Breast epithelium (tissue), 4 donors: ENCODE measurements at regions not wholly inside any gene's neighbourhood (a gene's known extent, or its start where the extent isn't known, plus 50 kb on each side); places are given as distances from the start of the nearest gene placed in this dataset.

Experiments
- DNase-seq, 2 donors: peaks; one replicate each; pipeline ENCODE4 v3.0.0-alpha.2; 2019; ENCODE audit warnings: low spot score in 2 of 2
- H3K27ac ChIP-seq, 2 donors: fragments of 200-600 bp; sonication (generic) in 1 of 2; one replicate each; pipeline ENCODE4 v1.5.1; 2016 to 2019; ENCODE audit warnings: mild to moderate bottlenecking in 1 of 2
- H3K27me3 ChIP-seq, 2 donors: fragments of 200-600 bp; sonication (generic) in 1 of 2; one replicate each; pipeline versions ENCODE4 v1.5.1 to v1.6.0; 2017 to 2019; ENCODE audit warnings: control low read depth in 1 of 2, mild to moderate bottlenecking in 1 of 2
- H3K36me3 ChIP-seq: fragments of 200-600 bp; one replicate; pipeline ENCODE4 v1.5.1; 2019
- H3K4me1 ChIP-seq, 2 donors: fragments of 200-600 bp; sonication (generic); one replicate each; pipeline ENCODE4 v1.5.1; 2016 to 2019; ENCODE audit warnings: control low read depth in 1 of 2
- H3K4me3 ChIP-seq, 3 donors: fragments of 200-600 bp; sonication (generic); 1 replicate in 2 of 3; 2 replicates in 1 of 3; pipeline ENCODE4 v1.5.1; 2016 to 2019; ENCODE audit warnings: mild to moderate bottlenecking in 3 of 3, moderate library complexity in 2 of 3
- H3K9me3 ChIP-seq, 2 donors: fragments of 200-600 bp; sonication (generic) in 1 of 2; one replicate each; pipeline ENCODE4 v1.5.1; 2016 to 2019; ENCODE audit warnings: control low read depth in 1 of 2
- POLR2A ChIP-seq: fragments of 450-650 bp; IDR thresholded peaks from one replicate; pipeline ENCODE4 v1.6.1; 2016; ENCODE audit warnings: antibody characterized with exemption, mild to moderate bottlenecking, moderate library complexity
- POLR2AphosphoS5 ChIP-seq, 3 donors: sonication (generic); formaldehyde crosslinking; IDR thresholded peaks; one replicate each; pipeline ENCODE4 v1.6.1; 2017; ENCODE audit warnings: antibody characterized with exemption in 3 of 3
- intact Hi-C: fragments of 100-400 bp; cut with DNase I; formaldehyde crosslinking; loops from one replicate; pipeline ENCODE4 v1.15.1; 2023; ENCODE audit warnings: low total_unique reads
- TF ChIP-seq, protein P1 (sequence below), 3 donors: fragments of 450-650 bp; IDR thresholded peaks; one replicate each; pipeline ENCODE4 v1.5.1; 2016 to 2017; ENCODE audit warnings: antibody characterized with exemption in 3 of 3, mild to moderate bottlenecking in 3 of 3, moderate library complexity in 3 of 3

DNA sequence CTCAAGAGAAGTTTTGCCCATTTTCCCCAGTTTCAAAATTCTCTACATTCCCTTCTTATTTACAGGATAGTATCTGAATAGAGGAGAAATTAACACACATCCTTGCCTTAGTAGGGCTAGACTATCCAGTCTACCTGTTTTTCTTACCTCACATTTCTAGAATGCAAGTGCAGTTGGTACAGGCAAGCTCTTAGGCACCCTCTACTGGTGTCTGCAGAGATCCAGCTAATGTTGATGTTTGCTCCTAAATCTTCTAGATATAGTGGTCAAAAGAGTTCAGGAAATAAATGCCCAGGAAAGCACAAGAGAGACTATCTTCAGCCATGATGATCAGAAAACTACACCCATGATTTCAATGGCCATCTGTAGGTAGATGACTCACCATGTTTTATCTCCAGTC, 205.3 kb downstream of the HTR7 start:
- no peak overlapping the region for H3K27ac ChIP-seq

DNA sequence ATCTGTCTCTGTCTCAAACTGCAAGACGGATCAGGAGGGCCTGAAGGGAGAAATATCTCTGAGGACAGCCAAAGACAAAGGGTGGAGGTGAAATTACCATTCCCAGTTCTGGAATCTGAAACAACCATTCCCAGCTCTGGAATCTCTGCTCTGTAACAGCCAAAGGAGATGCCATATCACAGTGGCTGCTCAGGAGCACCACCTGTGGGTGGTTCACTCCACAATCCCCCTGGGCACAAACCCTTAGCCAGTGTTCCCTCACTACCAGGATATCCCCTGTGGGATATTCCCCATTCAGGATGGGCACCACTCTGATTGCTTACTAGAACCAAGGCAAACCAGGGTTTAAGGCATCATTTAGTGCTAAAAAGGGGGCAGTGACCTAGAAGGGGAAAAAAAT, 199.0 kb downstream of the HTR7 start:
- H3K27ac ChIP-seq = no peak overlapping the region
- no peaks in the 10 kb centered on the region for H3K27me3 ChIP-seq
- no peak for DNase-seq
- H3K4me1 ChIP-seq = no peaks in the 10 kb centered on the region
- H3K4me3 ChIP-seq = no peak overlapping the region
- TF ChIP-seq POLR2A (no peak), POLR2AphosphoS5 (IDR thresholded peaks at IDR 0.05) (no peak)
- TF ChIP-seq, protein P1, sequence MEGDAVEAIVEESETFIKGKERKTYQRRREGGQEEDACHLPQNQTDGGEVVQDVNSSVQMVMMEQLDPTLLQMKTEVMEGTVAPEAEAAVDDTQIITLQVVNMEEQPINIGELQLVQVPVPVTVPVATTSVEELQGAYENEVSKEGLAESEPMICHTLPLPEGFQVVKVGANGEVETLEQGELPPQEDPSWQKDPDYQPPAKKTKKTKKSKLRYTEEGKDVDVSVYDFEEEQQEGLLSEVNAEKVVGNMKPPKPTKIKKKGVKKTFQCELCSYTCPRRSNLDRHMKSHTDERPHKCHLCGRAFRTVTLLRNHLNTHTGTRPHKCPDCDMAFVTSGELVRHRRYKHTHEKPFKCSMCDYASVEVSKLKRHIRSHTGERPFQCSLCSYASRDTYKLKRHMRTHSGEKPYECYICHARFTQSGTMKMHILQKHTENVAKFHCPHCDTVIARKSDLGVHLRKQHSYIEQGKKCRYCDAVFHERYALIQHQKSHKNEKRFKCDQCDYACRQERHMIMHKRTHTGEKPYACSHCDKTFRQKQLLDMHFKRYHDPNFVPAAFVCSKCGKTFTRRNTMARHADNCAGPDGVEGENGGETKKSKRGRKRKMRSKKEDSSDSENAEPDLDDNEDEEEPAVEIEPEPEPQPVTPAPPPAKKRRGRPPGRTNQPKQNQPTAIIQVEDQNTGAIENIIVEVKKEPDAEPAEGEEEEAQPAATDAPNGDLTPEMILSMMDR (IDR thresholded peaks at IDR 0.05) = no peak
- no peaks in the 10 kb centered on the region for H3K36me3 ChIP-seq
- H3K9me3 ChIP-seq = no peaks in the 10 kb centered on the region
- intact Hi-C loops = no loop called here

More for the DNA sequence above, 205.3 kb downstream of the HTR7 start:
- Histone ChIP-seq H3K36me3 (no peaks in the 10 kb centered on the region), H3K9me3 (no peaks in the 10 kb centered on the region), H3K4me3 (no peak overlapping the region), H3K27me3 (no peaks in the 10 kb centered on the region), H3K4me1 (no peaks in the 10 kb centered on the region)
- intact Hi-C loops = no loop called here
- TF ChIP-seq, protein P1 (IDR thresholded peaks at IDR 0.05) = no peak
- no peak for TF ChIP-seq POLR2AphosphoS5 (IDR thresholded peaks at IDR 0.05)
- no peak for DNase-seq

DNA sequence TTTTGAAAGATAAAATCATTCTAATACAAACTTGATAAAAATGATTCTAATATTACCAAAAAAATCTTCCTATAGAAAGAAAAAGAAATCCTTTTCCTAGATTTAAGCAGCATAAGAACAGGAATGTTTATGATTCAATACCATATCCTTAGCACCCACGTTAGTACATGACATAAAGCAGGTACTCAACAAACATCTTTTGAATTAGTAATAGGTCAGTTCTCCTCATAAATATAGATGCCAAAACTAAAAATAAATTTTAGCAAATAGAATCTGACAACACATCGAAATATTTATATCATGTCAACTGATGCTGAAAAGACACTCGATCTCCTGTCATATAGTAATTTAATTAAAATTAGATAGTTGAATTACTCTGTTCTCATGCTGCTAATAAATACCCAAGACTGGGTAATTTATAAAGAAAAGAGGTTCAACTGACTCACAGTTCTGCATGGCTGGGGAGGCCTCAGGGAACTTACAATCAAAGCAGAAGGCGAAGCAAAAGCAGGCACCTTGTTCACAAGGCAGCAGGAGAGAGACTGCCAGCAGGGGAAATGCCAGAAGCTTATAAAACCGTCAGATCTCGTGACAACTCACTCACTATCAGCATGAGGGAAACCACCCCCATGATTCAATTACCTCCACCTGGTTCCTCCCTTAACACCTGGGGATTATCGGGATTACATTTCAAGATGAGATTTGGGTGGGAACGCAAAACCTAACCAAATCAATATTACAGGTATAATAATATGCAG, 191.8 kb downstream of the HTR7 start:
- TF ChIP-seq POLR2AphosphoS5 (IDR thresholded peaks at IDR 0.05) = no peak
- no peak for TF ChIP-seq POLR2A
- TF ChIP-seq, protein P1 (IDR thresholded peaks at IDR 0.05) = no peak
- Histone ChIP-seq H3K9me3 (no peaks in the 10 kb centered on the region), H3K36me3 (no peaks in the 10 kb centered on the region), H3K27ac (no peak overlapping the region), H3K27me3 (no peaks in the 10 kb centered on the region), H3K4me1 (no peaks in the 10 kb centered on the region), H3K4me3 (no peak overlapping the region)
- DNase-seq = no peak
- intact Hi-C loops = no loop called here

DNA sequence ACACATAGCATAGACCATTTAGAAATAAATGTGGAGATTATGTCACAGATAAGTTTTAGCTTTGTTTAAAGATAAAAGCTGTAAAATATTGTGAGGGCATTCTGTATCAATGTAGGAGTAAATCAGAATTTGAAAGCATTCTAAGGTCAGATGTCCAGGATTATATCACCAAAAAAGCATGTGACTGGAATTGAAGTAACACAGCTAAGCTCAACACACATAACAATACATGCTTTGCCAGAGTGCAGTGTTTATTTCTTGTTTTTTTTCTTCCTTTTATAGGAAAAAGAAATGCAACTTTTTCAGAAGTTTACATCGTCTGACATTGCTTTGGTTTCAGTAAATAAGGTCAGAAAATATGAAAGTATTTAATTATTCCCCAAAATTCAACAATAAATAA, 183.4 kb downstream of the HTR7 start:
- TF ChIP-seq POLR2A (no peak), POLR2AphosphoS5 (IDR thresholded peaks at IDR 0.05) (no peak)
- TF ChIP-seq, protein P1 (IDR thresholded peaks at IDR 0.05) = no peak
- no peaks in the 10 kb centered on the region for H3K36me3 ChIP-seq
- H3K4me1 ChIP-seq = no peaks in the 10 kb centered on the region
- intact Hi-C loops = no loop called here
- no peak for DNase-seq
- no peak overlapping the region for H3K4me3 ChIP-seq
- no peaks in the 10 kb centered on the region for H3K9me3 ChIP-seq
- no peaks in the 10 kb centered on the region for H3K27me3 ChIP-seq
- H3K27ac ChIP-seq = no peak overlapping the region

DNA sequence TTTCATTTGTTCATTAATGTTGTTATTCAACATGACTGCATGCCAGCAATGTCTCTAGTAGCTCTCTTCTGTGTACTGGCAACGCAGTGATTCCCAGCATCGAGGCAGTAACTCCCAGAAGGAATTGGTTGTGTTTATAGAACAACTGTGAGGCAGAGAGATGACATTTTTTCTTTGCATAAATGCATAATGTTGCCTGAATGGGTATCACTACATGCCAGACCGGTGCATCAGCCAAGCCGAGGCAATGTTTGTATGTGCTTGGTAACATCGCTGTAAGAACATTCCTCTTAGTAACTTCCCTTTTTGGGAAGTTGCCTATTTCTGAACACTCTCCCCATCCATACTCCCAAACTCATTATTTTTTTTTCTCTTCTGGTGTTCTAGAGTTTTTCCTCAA, 182.9 kb downstream of the HTR7 start:
- H3K4me3 ChIP-seq = no peak overlapping the region
- no peaks in the 10 kb centered on the region for H3K36me3 ChIP-seq
- TF ChIP-seq, protein P1 (IDR thresholded peaks at IDR 0.05) = no peak
- TF ChIP-seq POLR2A = no peak
- no peak for TF ChIP-seq POLR2AphosphoS5 (IDR thresholded peaks at IDR 0.05)
- H3K27ac ChIP-seq = no peak overlapping the region
- DNase-seq = no peak
- H3K27me3 ChIP-seq = no peaks in the 10 kb centered on the region
- intact Hi-C loops = no loop called here
- H3K9me3 ChIP-seq = no peaks in the 10 kb centered on the region
- no peaks in the 10 kb centered on the region for H3K4me1 ChIP-seq
